H9 (cell line): ENCODE measurements at regions not wholly inside any gene's neighbourhood (a gene's known extent, or its start where the extent isn't known, plus 50 kb on each side); places are given as distances from the start of the nearest gene placed in this dataset.

Experiments used
- DNase-seq: peaks from one replicate; pipeline ENCODE4 v3.0.0-alpha.2; 2017
- H2AFZ ChIP-seq: one replicate; pipeline ENCODE4 v1.6.1; 2013; ENCODE audit warnings: mild to moderate bottlenecking, low read length, control low read depth, moderate library complexity
- H2AK5ac ChIP-seq: 2 replicates; pipeline ENCODE4 v1.6.1; 2013; ENCODE audit warnings: low read length, control low read depth, mixed read lengths; ENCODE audit not compliant: insufficient read length
- H2BK120ac ChIP-seq: one replicate; pipeline ENCODE4 v1.6.1; 2013; ENCODE audit warnings: low read depth, mild to moderate bottlenecking, low read length, control low read depth, inconsistent platforms; ENCODE audit not compliant: poor library complexity, severe bottlenecking
- H2BK12ac ChIP-seq: 2 replicates; pipeline ENCODE4 v1.6.1; 2013; ENCODE audit warnings: low read length, control low read depth, mixed read lengths, low read depth; ENCODE audit not compliant: insufficient read length
- H2BK15ac ChIP-seq: 2 replicates; pipeline ENCODE4 v1.6.1; 2013; ENCODE audit warnings: low read depth, low read length, control low read depth
- H2BK20ac ChIP-seq: one replicate; pipeline ENCODE4 v1.6.1; 2013; ENCODE audit warnings: low read depth, mild to moderate bottlenecking, low read length, control low read depth, inconsistent platforms; ENCODE audit not compliant: poor library complexity, severe bottlenecking
- H2BK5ac ChIP-seq: 2 replicates; pipeline ENCODE4 v1.6.1; 2013; ENCODE audit warnings: low read length, control low read depth, mixed read lengths; ENCODE audit not compliant: insufficient read length
- H3K14ac ChIP-seq: 2 replicates; pipeline ENCODE4 v1.6.1; 2013; ENCODE audit warnings: low read length, control low read depth; ENCODE audit not compliant: insufficient read depth
- H3K18ac ChIP-seq: 2 replicates; pipeline ENCODE4 v1.6.1; 2013; ENCODE audit warnings: low read depth, mild to moderate bottlenecking, mixed read lengths, low read length, control low read depth; ENCODE audit not compliant: insufficient read length
- H3K23ac ChIP-seq: 2 replicates; pipeline ENCODE4 v1.6.1; 2013; ENCODE audit warnings: low read length, control low read depth, mixed read lengths, low read depth; ENCODE audit not compliant: insufficient read length
- H3K23me2 ChIP-seq: 2 replicates; pipeline ENCODE4 v1.6.1; 2013; ENCODE audit warnings: low read depth, mild to moderate bottlenecking, mixed read lengths, low read length, control low read depth; ENCODE audit not compliant: insufficient read length, poor library complexity, severe bottlenecking
- H3K27ac ChIP-seq: 2 replicates; pipeline ENCODE4 v1.5.1; 2013; ENCODE audit warnings: low read length, control low read depth, mixed read lengths, low read depth; ENCODE audit not compliant: insufficient read length
- H3K27me3 ChIP-seq: 2 replicates; pipeline ENCODE4 v1.6.1; 2013; ENCODE audit warnings: low read length, control low read depth, inconsistent platforms; ENCODE audit not compliant: insufficient read depth
- H3K4ac ChIP-seq: 2 replicates; pipeline ENCODE4 v1.6.1; 2013; ENCODE audit warnings: low read depth, mild to moderate bottlenecking, control low read depth, inconsistent platforms, low read length, moderate library complexity
- H3K4me1 ChIP-seq: 2 replicates; pipeline ENCODE4 v1.6.1; 2013; ENCODE audit warnings: low read length, control low read depth, inconsistent platforms; ENCODE audit not compliant: insufficient read depth
- H3K4me2 ChIP-seq: 2 replicates; pipeline ENCODE4 v1.6.1; 2013; ENCODE audit warnings: low read length, control low read depth, mixed read lengths; ENCODE audit not compliant: insufficient read length, insufficient read depth
- H3K56ac ChIP-seq: 2 replicates; pipeline ENCODE4 v1.6.1; 2013; ENCODE audit warnings: low read depth, mild to moderate bottlenecking, mixed read lengths, low read length, control low read depth; ENCODE audit not compliant: insufficient read length
- H3K79me1 ChIP-seq: 2 replicates; pipeline ENCODE4 v1.6.1; 2013; ENCODE audit warnings: low read depth, mild to moderate bottlenecking, moderate library complexity, low read length, control low read depth, inconsistent platforms; ENCODE audit not compliant: insufficient read depth, poor library complexity, severe bottlenecking
- H3K79me2 ChIP-seq: 2 replicates; pipeline ENCODE4 v1.6.1; 2013; ENCODE audit warnings: low read length, control low read depth, inconsistent platforms; ENCODE audit not compliant: insufficient read depth
- H3K9ac ChIP-seq: 2 replicates; pipeline ENCODE4 v1.6.1; 2013; ENCODE audit warnings: low read length, control low read depth, mixed read lengths; ENCODE audit not compliant: insufficient read length; ENCODE audit errors: extremely low read depth
- H3K9me3 ChIP-seq: one replicate; pipeline ENCODE4 v1.6.1; 2013; ENCODE audit warnings: low read depth, low read length, inconsistent platforms; ENCODE audit not compliant: control insufficient read depth
- H3T11ph ChIP-seq: one replicate; pipeline ENCODE4 v1.6.1; 2013; ENCODE audit warnings: mild to moderate bottlenecking, low read length, control low read depth, inconsistent platforms
- H4K20me1 ChIP-seq: one replicate; pipeline ENCODE4 v1.6.1; 2013; ENCODE audit not compliant: control insufficient read depth, insufficient read length, insufficient read depth
- H4K5ac ChIP-seq: 2 replicates; pipeline ENCODE4 v1.6.1; 2013; ENCODE audit warnings: low read depth, mild to moderate bottlenecking, mixed read lengths, low read length, control low read depth; ENCODE audit not compliant: insufficient read length
- H4K8ac ChIP-seq: replicated peaks from 2 replicates; pipeline ENCODE4 v1.6.1; 2013; ENCODE audit warnings: low read length, control low read depth, mixed read lengths, low read depth; ENCODE audit not compliant: insufficient read length
- H4K91ac ChIP-seq: 2 replicates; pipeline ENCODE4 v1.6.1; 2013; ENCODE audit warnings: low read depth, mild to moderate bottlenecking, moderate library complexity, mixed read lengths, low read length, control low read depth; ENCODE audit not compliant: insufficient read length
- H3K27ac Mint-ChIP-seq, 3 experiments: 2 replicates in 2 of 3; 3 replicates in 1 of 3; pipeline ENCODE4 v1.8.0; 2020 to 2021; ENCODE audit warnings: mixed read lengths in 3 of 3, mild to moderate bottlenecking in 1 of 3, moderate library complexity in 1 of 3
- H3K27me3 Mint-ChIP-seq: 2 replicates; pipeline ENCODE4 v1.8.0; 2021; ENCODE audit warnings: low read depth, mild to moderate bottlenecking, moderate library complexity, mixed read lengths
- H3K36me3 Mint-ChIP-seq, 3 experiments: 2 replicates in 2 of 3; 3 replicates in 1 of 3; pipeline ENCODE4 v1.8.0; 2020 to 2021; ENCODE audit warnings: low read depth in 3 of 3, mixed read lengths in 3 of 3; ENCODE audit not compliant: insufficient read depth in 1 of 3
- H3K4me1 Mint-ChIP-seq, 2 experiments: 2 replicates each; pipeline ENCODE4 v1.8.0; 2020; ENCODE audit warnings: mixed read lengths in 2 of 2
- H3K4me3 Mint-ChIP-seq, 2 experiments: 2 replicates in 1 of 2; 3 replicates in 1 of 2; pipeline ENCODE4 v1.8.0; 2020 to 2021; ENCODE audit warnings: mild to moderate bottlenecking in 2 of 2, mixed read lengths in 2 of 2, moderate library complexity in 1 of 2
- H3K9me3 Mint-ChIP-seq, 2 experiments: 2 replicates in 1 of 2; 3 replicates in 1 of 2; pipeline ENCODE4 v1.8.0; 2020; ENCODE audit warnings: mild to moderate bottlenecking in 2 of 2, mixed read lengths in 2 of 2, moderate library complexity in 1 of 2
- CTCF ChIP-seq: fragments of 200-600 bp; sonication (generic); conservative IDR thresholded peaks from 3 replicates; pipeline ENCODE4 v1.8.0; 2021; ENCODE audit warnings: antibody characterized with exemption, mild to moderate bottlenecking
- WGBS: extraction: QIAGEN DNeasy Blood & Tissue Kit; methylation state at CpG from one replicate; pipeline ENCODE4 v1.1.7; 2013; ENCODE audit warnings: missing lambda C conversion rate, low lambda C conversion rate, mixed read lengths; ENCODE audit not compliant: insufficient read length; ENCODE audit errors: extremely low coverage; 5-methylcytosine and 5-hydroxymethylcytosine counted together

- Histone ChIP-seq H2BK15ac (no peak overlapping the region), H3K9ac (no peak overlapping the region), H2BK12ac (no peak overlapping the region), H3K4me1 (no peaks in the 10 kb centered on the region), H2BK120ac (no peak overlapping the region), H3K9me3 (no peaks in the 10 kb centered on the region), H3K23ac (no peak overlapping the region), H4K5ac (no peak overlapping the region), H4K91ac (no peak overlapping the region), H3K14ac (no peak overlapping the region), H3K79me1 (no peaks in the 10 kb centered on the region), H3K79me2 (no peaks in the 10 kb centered on the region), H2AFZ (no peak overlapping the region), H3K27ac (no peak overlapping the region), H2BK5ac (no peak overlapping the region), H3K23me2 (no peaks in the 10 kb centered on the region), H4K20me1 (no peaks in the 10 kb centered on the region), H3K27me3 (no peaks in the 10 kb centered on the region), H2BK20ac (no peak overlapping the region), H3K56ac (no peak overlapping the region), H3K4me2 (no peak overlapping the region), H2AK5ac (no peak overlapping the region), H3K4ac (no peak overlapping the region), H3T11ph (no peak overlapping the region), H4K8ac (no peak overlapping the region), H3K18ac (no peak overlapping the region)
- Mint-ChIP-seq H3K4me1 (0 out of 4 replicates have a peak, but pooled peaks cover 0 to 2% of the 10 kb centered on the region in 2 experiments), H3K4me3 (no peak overlapping the region), H3K9me3 (peaks cover 16 to 20% of the 10 kb centered on the region in 2 experiments), H3K36me3 (peaks cover 0 to 5% (median 0%) of the 10 kb centered on the region in 3 experiments; a peak in 1 of 7 replicates), H3K27ac (no peak overlapping the region; a peak in 2 of 7 replicates), H3K27me3 (peaks cover 2% of the 10 kb centered on the region)
- no peak for TF ChIP-seq CTCF
- WGBS, result no CpG with 5 or more reads among the region's 17 CpGs
- DNase-seq, result no peak
Measured at GRCh38 chr6:169896826-169897456, 145.5 kb downstream of the ERMARD start.
